Astrocyte of the cerebellum (primary cell): ENCODE measurements at regions not wholly inside any gene's neighbourhood (a gene's known extent, or its start where the extent isn't known, plus 50 kb on each side); places are given as distances from the start of the nearest gene placed in this dataset.
"Not testable (repeated sequence)": the region's sequence is repeated elsewhere in the genome, so short reads cannot be mapped to it uniquely, and the experiment has no call there.

Experiments
- DNase-seq: peaks from one replicate; pipeline ENCODE4 v3.0.0-alpha.2; 2011; ENCODE audit warnings: low read depth
- H3K4me3 ChIP-seq: 2 replicates; pipeline ENCODE4 v1.5.1; 2011; ENCODE audit warnings: mild to moderate bottlenecking, low read depth, low read length, moderate library complexity
- CTCF ChIP-seq: IDR thresholded peaks from 2 replicates; pipeline ENCODE4 v1.5.1; 2012; ENCODE audit warnings: low read length, low read depth, moderate library complexity, mild to moderate bottlenecking; ENCODE audit errors: missing control alignments
- in situ Hi-C: cut with HindIII; loops from 2 replicates; pipeline ENCODE4 v1.10.0; 2017; ENCODE audit warnings: low sequenced_read_pairs

DNA sequence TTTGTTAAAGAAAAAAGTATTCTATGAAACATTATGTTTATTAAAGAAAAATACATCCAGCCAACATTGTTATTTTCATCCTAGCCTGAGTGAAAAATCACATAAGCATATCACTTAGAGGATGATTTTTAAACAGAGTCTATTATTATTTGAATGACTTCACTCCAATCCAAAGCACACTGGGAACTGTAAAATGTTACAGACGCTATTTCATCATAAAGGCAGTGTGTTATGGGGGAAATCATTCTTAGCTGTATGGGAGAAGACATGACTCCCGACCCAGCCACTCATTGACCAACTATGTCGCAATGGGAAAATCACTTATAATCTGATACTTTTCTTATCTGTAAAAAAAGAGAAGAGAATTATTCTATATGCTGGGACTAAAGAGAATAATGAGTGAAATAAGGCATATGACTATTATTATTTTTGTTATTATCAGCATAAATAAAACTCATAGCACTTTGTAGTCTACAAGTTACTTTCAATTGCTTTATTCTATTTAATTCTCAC lies 180.6 kb upstream of the POMZP3 start:
- in situ Hi-C loops, DNase-seq, H3K4me3 ChIP-seq: not testable (repeated sequence)

DNA sequence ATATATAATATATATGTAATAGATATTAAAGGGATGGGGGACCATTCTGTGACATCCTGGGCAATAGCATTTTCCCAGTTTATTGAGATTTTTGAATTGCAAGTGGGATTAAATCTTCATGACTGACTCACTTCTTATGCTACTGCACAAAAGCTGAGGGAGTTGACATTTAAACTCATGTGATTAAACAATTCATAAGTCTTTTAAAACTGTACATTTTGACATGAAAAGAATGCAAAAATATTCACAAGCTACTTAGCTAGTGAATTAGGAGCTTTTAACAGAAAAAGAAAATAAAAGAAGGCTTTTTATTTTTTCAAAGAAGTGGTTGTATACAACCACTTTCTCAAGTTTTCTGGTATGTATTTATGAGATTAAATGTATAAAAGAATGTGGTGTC lies 179.4 kb upstream of the POMZP3 start:
- H3K4me3 ChIP-seq, DNase-seq, in situ Hi-C loops: not testable (repeated sequence)

DNA sequence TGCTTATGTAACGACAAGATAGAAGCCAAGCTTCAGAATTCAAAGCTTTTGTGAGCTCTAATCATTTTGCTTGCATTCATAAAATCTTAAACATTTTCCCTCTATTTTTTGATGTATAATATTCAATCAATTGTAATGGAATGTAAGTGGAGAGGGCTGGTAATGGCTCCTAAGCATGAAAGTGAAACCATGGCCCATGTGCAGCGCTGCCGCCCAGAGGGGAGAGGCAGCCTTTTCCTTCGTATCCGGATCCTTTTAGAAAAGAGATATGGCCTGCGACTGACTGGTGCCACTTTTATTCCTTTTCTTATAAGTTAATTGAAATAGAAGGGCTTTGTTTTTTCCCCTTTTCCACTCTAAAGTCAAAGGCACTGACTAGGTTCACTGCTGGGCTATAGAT lies 178.9 kb upstream of the POMZP3 start:
- TF ChIP-seq CTCF = peak; percentile 17
- in situ Hi-C loops, H3K4me3 ChIP-seq, DNase-seq: not testable (repeated sequence)

DNA sequence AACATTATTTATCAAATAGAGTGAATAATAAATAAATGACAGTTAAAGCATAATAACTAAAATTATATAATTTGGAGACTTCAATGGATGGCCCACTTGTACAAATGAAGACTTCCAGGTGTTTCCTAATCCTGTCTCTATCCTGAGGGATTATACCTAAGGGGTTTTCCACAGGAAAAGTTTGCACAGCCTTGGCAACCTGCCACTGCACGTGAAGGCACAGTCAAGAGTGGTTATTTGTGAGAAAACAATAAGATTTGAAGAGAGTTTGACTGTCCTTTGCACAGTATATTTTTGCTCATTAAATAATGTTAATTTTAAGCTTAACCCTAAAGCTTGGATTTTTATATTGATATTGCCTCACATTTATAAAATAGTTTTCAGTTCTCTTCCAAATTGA lies 178.2 kb upstream of the POMZP3 start:
- in situ Hi-C loops, DNase-seq, H3K4me3 ChIP-seq: not testable (repeated sequence)

GRCh38 chr7:76797639-76798038 lies 170.6 kb upstream of the POMZP3 start:
- in situ Hi-C loops, DNase-seq, H3K4me3 ChIP-seq: not testable (repeated sequence)

DNA sequence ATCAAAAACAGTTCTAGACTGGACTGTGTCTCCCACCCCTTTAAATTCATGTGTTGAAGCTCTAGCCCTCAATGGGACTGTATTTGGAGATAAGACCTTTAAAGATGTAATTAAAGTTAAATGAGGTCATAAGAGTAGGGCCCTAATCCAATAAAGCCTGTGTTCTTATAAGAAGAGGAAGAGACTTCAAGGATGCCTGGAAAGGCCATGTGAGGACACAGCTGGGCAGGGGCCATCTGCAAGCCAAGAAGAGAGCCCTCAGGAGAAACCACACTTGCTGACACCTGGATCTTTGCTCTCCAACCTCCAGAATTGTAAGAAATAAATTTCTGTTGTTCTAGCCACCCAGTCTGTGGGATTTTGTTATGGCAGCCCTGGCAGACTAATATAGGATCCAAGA lies 153.6 kb upstream of the POMZP3 start:
- in situ Hi-C loops, DNase-seq, H3K4me3 ChIP-seq: not testable (repeated sequence)

- in situ Hi-C loops, DNase-seq, H3K4me3 ChIP-seq: not testable (repeated sequence)
Observed at GRCh38 chr7:76774279-76774678, 147.2 kb upstream of the POMZP3 start.

GRCh38 chr7:76771980-76772379 lies 144.9 kb upstream of the POMZP3 start:
- DNase-seq, in situ Hi-C loops, H3K4me3 ChIP-seq: not testable (repeated sequence)

GRCh38 chr7:76763977-76764376 lies 136.9 kb upstream of the POMZP3 start:
- DNase-seq, in situ Hi-C loops, H3K4me3 ChIP-seq: not testable (repeated sequence)

- DNase-seq, H3K4me3 ChIP-seq, in situ Hi-C loops: not testable (repeated sequence)
Observed at GRCh38 chr7:76760546-76761220, 133.6 kb upstream of the POMZP3 start.

DNA sequence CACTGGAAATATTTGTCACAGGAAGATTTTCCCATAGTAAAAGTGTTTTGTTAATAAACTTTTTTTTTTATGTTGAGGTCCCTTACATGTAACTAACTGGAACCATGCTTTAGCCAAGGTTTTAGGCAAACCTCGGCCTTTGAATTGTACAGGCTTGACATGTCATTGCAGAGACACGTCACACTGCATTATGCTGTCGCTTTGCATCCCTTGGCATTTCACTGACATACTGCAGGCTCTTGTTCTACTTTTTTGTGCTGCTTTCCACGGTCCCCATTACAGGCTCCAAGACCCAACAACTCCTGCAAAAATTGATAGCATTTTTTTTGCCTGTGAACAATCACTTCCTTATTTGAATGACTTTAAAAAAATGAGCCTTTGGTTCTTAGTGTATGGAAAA lies 112.5 kb upstream of the POMZP3 start:
- in situ Hi-C loops, DNase-seq: not testable (repeated sequence)

DNA sequence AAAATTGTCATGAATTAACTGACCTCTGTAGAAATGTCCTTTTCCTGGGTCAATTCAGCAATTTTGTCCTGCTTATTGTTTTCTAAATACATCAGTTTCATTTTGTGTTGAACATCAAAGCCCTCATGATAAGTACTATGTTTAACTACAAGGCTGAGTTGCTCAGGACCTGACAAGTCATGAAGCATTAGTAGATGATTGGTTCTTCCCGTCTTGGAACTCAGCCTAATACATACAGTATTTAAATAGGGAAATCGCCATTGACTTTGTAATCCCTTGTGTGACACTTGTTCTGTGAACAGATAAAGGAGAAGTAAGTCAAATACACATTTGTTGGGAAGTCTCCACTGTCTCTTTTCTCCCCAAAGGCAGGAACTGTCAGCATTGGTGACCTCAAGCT lies 109.6 kb upstream of the POMZP3 start:
- DNase-seq, H3K4me3 ChIP-seq, in situ Hi-C loops: not testable (repeated sequence)

More for the DNA sequence above, 112.5 kb upstream of the POMZP3 start:
- not testable (repeated sequence) for H3K4me3 ChIP-seq

DNA sequence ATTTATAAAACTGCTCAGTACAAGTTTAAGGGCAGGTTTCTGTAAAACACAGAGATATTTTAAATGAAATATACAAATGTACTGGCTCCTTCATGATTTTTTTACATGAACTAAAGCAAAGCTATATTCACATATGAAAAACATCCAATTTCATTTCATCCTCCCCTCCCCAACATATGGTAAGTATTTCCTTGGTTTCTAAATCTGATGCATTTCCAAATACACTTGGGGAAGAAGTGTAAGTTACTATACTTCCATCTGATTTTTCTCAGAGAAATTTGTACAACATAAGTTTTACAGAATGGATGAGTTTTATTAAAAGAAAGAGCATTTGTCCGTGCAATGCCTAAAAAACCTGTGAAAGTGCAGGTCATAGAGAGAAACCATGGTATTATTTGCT lies 109.0 kb upstream of the POMZP3 start:
- H3K4me3 ChIP-seq, DNase-seq, in situ Hi-C loops: not testable (repeated sequence)

GRCh38 chr7:76735668-76736067 lies 108.6 kb upstream of the POMZP3 start:
- DNase-seq, H3K4me3 ChIP-seq, in situ Hi-C loops: not testable (repeated sequence)

GRCh38 chr7:76728571-76728974 lies 101.5 kb upstream of the POMZP3 start:
- H3K4me3 ChIP-seq, DNase-seq, in situ Hi-C loops: not testable (repeated sequence)

GRCh38 chr7:76723928-76724327 lies 96.8 kb upstream of the POMZP3 start:
- DNase-seq = not testable (repeated sequence)

DNA sequence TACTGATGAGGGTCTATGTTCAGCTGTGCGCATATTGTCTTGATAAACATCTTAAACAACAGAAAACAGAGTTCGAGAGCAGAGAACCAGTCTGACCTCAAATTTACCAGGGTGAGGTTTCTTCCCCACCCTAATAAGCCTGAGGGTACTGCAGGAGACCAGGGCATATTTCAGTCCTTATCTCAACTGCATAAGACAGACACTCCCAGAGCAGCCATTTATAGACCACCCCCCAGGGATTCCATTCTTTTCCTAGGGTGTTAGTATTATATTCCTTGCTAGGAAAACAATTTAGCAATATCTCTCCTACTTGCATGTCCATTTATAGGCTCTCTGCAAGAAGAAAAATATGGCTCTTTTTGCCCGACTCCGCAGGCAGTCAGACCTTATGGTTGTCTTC lies 89.5 kb upstream of the POMZP3 start:
- DNase-seq, in situ Hi-C loops, H3K4me3 ChIP-seq: not testable (repeated sequence)

More at GRCh38 chr7:76723928-76724327, 96.8 kb upstream of the POMZP3 start:
- H3K4me3 ChIP-seq, in situ Hi-C loops: not testable (repeated sequence)
